ENCODE measurements at regions not wholly inside any gene's neighbourhood (a gene's known extent, or its start where the extent isn't known, plus 50 kb on each side); places are given as distances from the start of the nearest gene placed in this dataset.
"Not testable (repeated sequence)": the region's sequence is repeated elsewhere in the genome, so short reads cannot be mapped to it uniquely, and the experiment has no call there.

- H3K27me3 ChIP-seq (ENCODE audit: insufficient read depth, low read depth, severe bottlenecking); H3K4me3 ChIP-seq (ENCODE audit: low read depth, low read length); DNase-seq; H3K36me3 ChIP-seq; H3K9me3 ChIP-seq (ENCODE audit: severe bottlenecking); H3K27ac ChIP-seq: not testable (repeated sequence)
These were observed 205.5 kb downstream of the POTEM start for GRCh38 chr14:19172745-19173144.

- not testable (repeated sequence) for H3K4me3 ChIP-seq (ENCODE audit: low read depth, low read length); H3K9me3 ChIP-seq (ENCODE audit: severe bottlenecking); H3K27ac ChIP-seq; H3K27me3 ChIP-seq (ENCODE audit: insufficient read depth, low read depth, severe bottlenecking); DNase-seq; H3K36me3 ChIP-seq
These were observed 206.0 kb downstream of the POTEM start for GRCh38 chr14:19173188-19173587.

- H3K4me3 ChIP-seq (ENCODE audit: low read depth, low read length); H3K27me3 ChIP-seq (ENCODE audit: insufficient read depth, low read depth, severe bottlenecking); DNase-seq; H3K9me3 ChIP-seq (ENCODE audit: severe bottlenecking); H3K36me3 ChIP-seq; H3K27ac ChIP-seq: not testable (repeated sequence)
These were observed 210.2 kb downstream of the POTEM start for GRCh38 chr14:19177435-19177834.

GRCh38 chr14:19180297-19180696 is 213.1 kb downstream of the POTEM start:
- H3K4me3 ChIP-seq (ENCODE audit: low read depth, low read length); DNase-seq; H3K27ac ChIP-seq; H3K36me3 ChIP-seq; H3K9me3 ChIP-seq (ENCODE audit: severe bottlenecking); H3K27me3 ChIP-seq (ENCODE audit: insufficient read depth, low read depth, severe bottlenecking): not testable (repeated sequence)

- H3K27me3 ChIP-seq (ENCODE audit: insufficient read depth, low read depth, severe bottlenecking); DNase-seq; H3K36me3 ChIP-seq; H3K9me3 ChIP-seq (ENCODE audit: severe bottlenecking); H3K27ac ChIP-seq; H3K4me3 ChIP-seq (ENCODE audit: low read depth, low read length): not testable (repeated sequence)
These were observed 213.6 kb downstream of the POTEM start for GRCh38 chr14:19180881-19181280.

- H3K27me3 ChIP-seq (ENCODE audit: insufficient read depth, low read depth, severe bottlenecking); DNase-seq; H3K27ac ChIP-seq; H3K9me3 ChIP-seq (ENCODE audit: severe bottlenecking); H3K4me3 ChIP-seq (ENCODE audit: low read depth, low read length); H3K36me3 ChIP-seq: not testable (repeated sequence)
These were observed 227.9 kb downstream of the POTEM start for GRCh38 chr14:19195146-19195545.

GRCh38 chr14:19197488-19198234 is 230.4 kb downstream of the POTEM start:
- not testable (repeated sequence) for H3K27me3 ChIP-seq (ENCODE audit: insufficient read depth, low read depth, severe bottlenecking); H3K27ac ChIP-seq; H3K36me3 ChIP-seq; H3K4me3 ChIP-seq (ENCODE audit: low read depth, low read length); DNase-seq; H3K9me3 ChIP-seq (ENCODE audit: severe bottlenecking)

GRCh38 chr14:19198341-19198740 is 231.1 kb downstream of the POTEM start:
- not testable (repeated sequence) for H3K27ac ChIP-seq; H3K4me3 ChIP-seq (ENCODE audit: low read depth, low read length); H3K36me3 ChIP-seq; H3K9me3 ChIP-seq (ENCODE audit: severe bottlenecking); DNase-seq; H3K27me3 ChIP-seq (ENCODE audit: insufficient read depth, low read depth, severe bottlenecking)

GRCh38 chr14:19201394-19202052 is 232.6 kb downstream of the POTEG start:
- H3K27me3 ChIP-seq (ENCODE audit: insufficient read depth, low read depth, severe bottlenecking); H3K27ac ChIP-seq; H3K9me3 ChIP-seq (ENCODE audit: severe bottlenecking): not testable (repeated sequence)

GRCh38 chr14:19202053-19202442 is 232.1 kb downstream of the POTEG start:
- DNase-seq; H3K27ac ChIP-seq; H3K36me3 ChIP-seq; H3K27me3 ChIP-seq (ENCODE audit: insufficient read depth, low read depth, severe bottlenecking); H3K9me3 ChIP-seq (ENCODE audit: severe bottlenecking); H3K4me3 ChIP-seq (ENCODE audit: low read depth, low read length): not testable (repeated sequence)

More at GRCh38 chr14:19201394-19202052, 232.6 kb downstream of the POTEG start:
- DNase-seq; H3K4me3 ChIP-seq (ENCODE audit: low read depth, low read length); H3K36me3 ChIP-seq: not testable (repeated sequence)

- not testable (repeated sequence) for H3K27ac ChIP-seq; H3K9me3 ChIP-seq (ENCODE audit: severe bottlenecking); H3K27me3 ChIP-seq (ENCODE audit: insufficient read depth, low read depth, severe bottlenecking); H3K4me3 ChIP-seq (ENCODE audit: low read depth, low read length); DNase-seq; H3K36me3 ChIP-seq
These were observed 230.7 kb downstream of the POTEG start for GRCh38 chr14:19203250-19203972.

GRCh38 chr14:19204827-19205226 is 229.3 kb downstream of the POTEG start:
- not testable (repeated sequence) for H3K27ac ChIP-seq; DNase-seq; H3K27me3 ChIP-seq (ENCODE audit: insufficient read depth, low read depth, severe bottlenecking); H3K36me3 ChIP-seq; H3K9me3 ChIP-seq (ENCODE audit: severe bottlenecking); H3K4me3 ChIP-seq (ENCODE audit: low read depth, low read length)

GRCh38 chr14:19216480-19216879 is 217.7 kb downstream of the POTEG start:
- H3K36me3 ChIP-seq; H3K27me3 ChIP-seq (ENCODE audit: insufficient read depth, low read depth, severe bottlenecking); H3K9me3 ChIP-seq (ENCODE audit: severe bottlenecking); DNase-seq; H3K4me3 ChIP-seq (ENCODE audit: low read depth, low read length); H3K27ac ChIP-seq: not testable (repeated sequence)

GRCh38 chr14:19219423-19219822 is 214.7 kb downstream of the POTEG start:
- not testable (repeated sequence) for H3K27me3 ChIP-seq (ENCODE audit: insufficient read depth, low read depth, severe bottlenecking); H3K9me3 ChIP-seq (ENCODE audit: severe bottlenecking); H3K36me3 ChIP-seq; H3K27ac ChIP-seq; DNase-seq; H3K4me3 ChIP-seq (ENCODE audit: low read depth, low read length)

Measured in WERI-Rb-1 (cell line).